ENCODE measurements at regions not wholly inside any gene's neighbourhood (a gene's known extent, or its start where the extent isn't known, plus 50 kb on each side); places are given as distances from the start of the nearest gene placed in this dataset.
"Not testable (repeated sequence)": the region's sequence is repeated elsewhere in the genome, so short reads cannot be mapped to it uniquely, and the experiment has no call there.

- no peak overlapping the region for H3K4me3 ChIP-seq (ENCODE audit: control insufficient read depth, low read depth, low read length)
Measured at GRCh38 chr5:159496773-159497172, 166.5 kb upstream of the IL12B start.

GRCh38 chr5:159497221-159497620 is 166.9 kb upstream of the IL12B start:
- H3K4me3 ChIP-seq (ENCODE audit: control insufficient read depth, low read depth, low read length), result no peak overlapping the region
- TF ChIP-seq CTCF (conservative IDR thresholded peaks at IDR 0.05; ENCODE audit: control insufficient read depth, insufficient read depth, low read depth, low read length), result no peak
- DNase-seq (ENCODE audit: low read depth), result no peak

More at GRCh38 chr5:159496773-159497172, 166.5 kb upstream of the IL12B start:
- TF ChIP-seq CTCF (conservative IDR thresholded peaks at IDR 0.05; ENCODE audit: control insufficient read depth, insufficient read depth, low read depth, low read length), result no peak
- no peak for DNase-seq (ENCODE audit: low read depth)

- DNase-seq (ENCODE audit: low read depth), result no peak
- no peak overlapping the region for H3K4me3 ChIP-seq (ENCODE audit: control insufficient read depth, low read depth, low read length)
- TF ChIP-seq CTCF (conservative IDR thresholded peaks at IDR 0.05; ENCODE audit: control insufficient read depth, insufficient read depth, low read depth, low read length), result no peak
Measured at GRCh38 chr5:159498630-159499029, 168.3 kb upstream of the IL12B start.

- H3K4me3 ChIP-seq (ENCODE audit: control insufficient read depth, low read depth, low read length); DNase-seq (ENCODE audit: low read depth): not testable (repeated sequence)
Measured at GRCh38 chr5:159502116-159502515, 171.8 kb upstream of the IL12B start.

- TF ChIP-seq CTCF (conservative IDR thresholded peaks at IDR 0.05; ENCODE audit: control insufficient read depth, insufficient read depth, low read depth, low read length), result no peak
- H3K4me3 ChIP-seq (ENCODE audit: control insufficient read depth, low read depth, low read length), result no peak overlapping the region
- no peak for DNase-seq (ENCODE audit: low read depth)
Measured at GRCh38 chr5:159503236-159503635, 172.9 kb upstream of the IL12B start.

- no peak for TF ChIP-seq CTCF (conservative IDR thresholded peaks at IDR 0.05; ENCODE audit: control insufficient read depth, insufficient read depth, low read depth, low read length)
- peak; percentile 75 for DNase-seq (ENCODE audit: low read depth)
- no peak overlapping the region for H3K4me3 ChIP-seq (ENCODE audit: control insufficient read depth, low read depth, low read length)
Measured at GRCh38 chr5:159504106-159504856, 174.0 kb upstream of the IL12B start.

GRCh38 chr5:159504857-159505304 is 174.6 kb upstream of the IL12B start:
- no peak overlapping the region for H3K4me3 ChIP-seq (ENCODE audit: control insufficient read depth, low read depth, low read length)
- DNase-seq (ENCODE audit: low read depth), result peak; percentile 84
- no peak for TF ChIP-seq CTCF (conservative IDR thresholded peaks at IDR 0.05; ENCODE audit: control insufficient read depth, insufficient read depth, low read depth, low read length)

Data from fibroblast of mammary gland (primary cell).